BLaER1 treated with 17β-estradiol and CSF1 and Interleukin-3, amounts not matched to agents 10 nM and 100 nM (cell line): ENCODE measurements at regions not wholly inside any gene's neighbourhood (a gene's known extent, or its start where the extent isn't known, plus 50 kb on each side); places are given as distances from the start of the nearest gene placed in this dataset.
A peak's percentile ranks its signal among the peaks of the same experiment; 100 is the strongest.

Experiments
- H3K27ac ChIP-seq, 11 experiments: shearing (Covaris generic); formaldehyde crosslinking; 2 replicates each; pipeline ENCODE4 v1.8.1; 2022
- H3K27me3 ChIP-seq, 11 experiments: shearing (Covaris generic); formaldehyde crosslinking; 2 replicates each; pipeline ENCODE4 v1.8.1; 2022
- H3K36me3 ChIP-seq, 11 experiments: shearing (Covaris generic); formaldehyde crosslinking; 2 replicates each; pipeline ENCODE4 v1.8.1; 2022
- H3K4me1 ChIP-seq, 10 experiments: shearing (Covaris generic); formaldehyde crosslinking; 2 replicates each; pipeline ENCODE4 v1.8.1; 2022
- H3K4me2 ChIP-seq, 11 experiments: shearing (Covaris generic); formaldehyde crosslinking; 2 replicates each; pipeline ENCODE4 v1.8.1; 2022
- H3K4me3 ChIP-seq, 10 experiments: shearing (Covaris generic); formaldehyde crosslinking; 2 replicates each; pipeline ENCODE4 v1.8.1; 2022
- H3K9ac ChIP-seq, 11 experiments: shearing (Covaris generic); formaldehyde crosslinking; 2 replicates each; pipeline ENCODE4 v1.8.1; 2022
- H3K9me3 ChIP-seq, 11 experiments: shearing (Covaris generic); formaldehyde crosslinking; replicated peaks in 1 of 11; 2 replicates each; pipeline ENCODE4 v1.8.1; 2022
- H4K20me1 ChIP-seq, 11 experiments: shearing (Covaris generic); formaldehyde crosslinking; 2 replicates each; pipeline ENCODE4 v1.8.1; 2022
- Cebpa-rat ChIP-seq, 11 experiments: shearing (Covaris generic); IDR thresholded peaks; 2 replicates each; pipeline ENCODE4 v1.8.1; 2022

DNA sequence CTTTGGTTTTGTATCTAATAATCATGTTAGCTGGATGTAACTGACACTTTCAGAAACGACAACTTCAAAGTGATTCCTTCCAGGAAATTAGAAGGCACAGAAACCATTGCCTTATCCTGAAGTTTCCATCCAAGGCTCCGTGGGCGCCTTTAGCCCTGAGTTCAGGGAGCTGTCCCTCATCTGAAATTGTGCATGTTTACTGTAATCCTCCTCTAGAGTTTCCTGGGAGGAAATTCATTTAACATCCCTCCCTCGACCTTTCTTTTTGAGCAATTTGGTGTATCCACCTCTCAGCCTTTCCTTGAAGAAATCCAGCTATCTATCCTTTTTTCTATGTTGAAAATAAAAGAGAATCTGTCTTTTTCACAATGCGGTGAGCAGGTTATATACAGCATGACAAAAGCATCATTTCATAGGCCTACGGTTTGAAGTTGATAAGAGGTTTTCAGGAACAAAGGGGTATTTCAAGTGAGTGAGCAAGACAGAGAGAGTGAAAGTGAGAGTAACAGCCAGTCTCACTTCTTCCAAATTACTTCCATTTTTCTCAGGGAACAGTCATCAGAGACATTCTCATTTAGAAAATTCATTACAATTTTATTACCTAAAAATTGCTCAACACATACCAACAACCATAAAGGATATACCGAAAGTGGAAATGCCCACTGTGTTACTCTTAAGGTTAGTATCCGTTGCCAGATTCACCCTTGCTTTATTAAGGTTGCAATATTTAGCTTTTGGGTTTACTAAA, 167.3 kb downstream of the MREG start:
- no peak overlapping the region for H3K4me3 ChIP-seq
- H3K27me3 ChIP-seq, result no peaks in the 10 kb centered on the region
- peaks cover 0 to 62% (median 14%) of the 10 kb centered on the region in 10 experiments; a peak in 11 of 20 replicates for H3K4me1 ChIP-seq
- peak overlapping the region in 4 of 11 experiments; percentile 44 to 77 (median 58); a peak in 7 of 22 replicates for H3K27ac ChIP-seq
- H4K20me1 ChIP-seq, result no peaks in the 10 kb centered on the region
- peak overlapping the region in 2 of 11 experiments; percentile 25 to 44; a peak in 2 of 22 replicates for H3K9ac ChIP-seq
- H3K36me3 ChIP-seq, result no peaks in the 10 kb centered on the region
- H3K4me2 ChIP-seq, result peak overlapping the region in 5 of 11 experiments; percentile 39 to 62 (median 55); a peak in 10 of 22 replicates
- TF ChIP-seq Cebpa-rat (IDR thresholded peaks at IDR 0.05), result no peak
- H3K9me3 ChIP-seq, result peaks cover 0 to 34% (median 0%) of the 10 kb centered on the region in 11 experiments; a peak in 10 of 22 replicates

DNA sequence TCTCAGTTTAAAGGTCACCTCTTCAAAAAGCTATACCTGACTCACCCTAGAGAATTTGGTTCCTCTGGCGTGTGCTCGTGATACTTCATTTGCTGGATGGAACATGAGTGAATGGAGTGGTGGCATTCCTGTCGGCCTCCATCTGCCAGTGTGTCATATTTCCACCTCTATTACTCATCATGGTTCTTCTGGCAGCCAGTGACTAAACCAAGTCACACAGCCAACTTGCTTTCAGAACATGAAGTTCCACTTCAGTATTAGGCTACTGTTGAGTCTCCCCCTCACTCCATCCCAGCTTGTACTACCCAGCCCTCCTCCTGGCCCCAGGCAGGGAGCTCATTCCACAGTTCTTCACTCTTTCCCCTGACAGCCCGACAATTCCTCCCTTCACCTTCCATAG, 169.8 kb downstream of the MREG start:
- Histone ChIP-seq H3K4me2 (peak overlapping the region in 4 of 11 experiments; percentile 18 to 52 (median 36); a peak in 5 of 22 replicates), H3K9ac (no peak overlapping the region), H4K20me1 (no peaks in the 10 kb centered on the region), H3K27ac (peak overlapping the region in 1 of 11 experiments; percentile 12; a peak in 1 of 22 replicates), H3K4me3 (no peak overlapping the region), H3K4me1 (peaks cover 0 to 67% (median 18%) of the 10 kb centered on the region in 10 experiments; a peak in 11 of 20 replicates), H3K36me3 (no peaks in the 10 kb centered on the region), H3K9me3 (peaks cover 0 to 27% (median 0%) of the 10 kb centered on the region in 11 experiments; a peak in 10 of 22 replicates), H3K27me3 (no peaks in the 10 kb centered on the region)
- no peak for TF ChIP-seq Cebpa-rat (IDR thresholded peaks at IDR 0.05)

DNA sequence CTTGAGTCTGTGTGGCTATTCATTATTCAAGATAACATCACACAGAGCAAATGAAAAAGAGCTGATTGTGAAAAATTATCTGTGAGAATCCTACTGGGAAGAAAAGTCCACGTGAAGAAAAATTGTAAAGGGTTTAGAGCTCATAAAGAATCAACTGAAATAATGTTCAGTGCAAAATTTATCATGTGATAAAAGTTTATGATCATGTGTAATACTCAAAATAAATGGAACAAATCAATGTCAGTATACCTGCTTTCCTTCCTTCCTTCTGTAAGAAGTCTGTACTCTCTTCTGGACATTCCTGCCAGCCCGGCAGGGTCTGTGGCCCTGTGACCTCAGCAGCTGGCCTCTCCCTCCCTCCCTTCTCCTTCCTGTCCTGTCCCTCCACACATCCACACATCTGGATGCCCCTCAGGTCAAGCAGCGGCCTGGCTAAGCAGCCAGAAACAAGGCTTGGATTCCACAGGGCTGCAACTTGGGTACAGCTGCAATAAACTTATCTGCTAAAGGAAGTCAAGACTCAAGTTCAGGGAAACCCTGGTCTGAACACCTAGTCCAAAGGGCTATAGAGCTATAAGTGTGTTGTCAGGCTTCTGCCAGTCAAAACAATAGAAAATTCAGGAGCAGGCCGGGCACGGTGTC, 172.1 kb downstream of the MREG start:
- TF ChIP-seq Cebpa-rat (IDR thresholded peaks at IDR 0.05), result no peak
- Histone ChIP-seq H4K20me1 (no peaks in the 10 kb centered on the region), H3K4me1 (peaks cover 0 to 45% (median 10%) of the 10 kb centered on the region in 10 experiments; a peak in 11 of 20 replicates), H3K36me3 (no peaks in the 10 kb centered on the region), H3K9ac (no peak overlapping the region), H3K27ac (peak overlapping the region in 4 of 11 experiments; percentile 20 to 41 (median 30); a peak in 3 of 22 replicates), H3K9me3 (peaks cover 0 to 8% (median 0%) of the 10 kb centered on the region in 11 experiments; a peak in 2 of 22 replicates), H3K4me3 (no peak overlapping the region), H3K27me3 (no peaks in the 10 kb centered on the region), H3K4me2 (peak overlapping the region in 4 of 11 experiments; percentile 33 to 54 (median 50); a peak in 7 of 22 replicates)

DNA sequence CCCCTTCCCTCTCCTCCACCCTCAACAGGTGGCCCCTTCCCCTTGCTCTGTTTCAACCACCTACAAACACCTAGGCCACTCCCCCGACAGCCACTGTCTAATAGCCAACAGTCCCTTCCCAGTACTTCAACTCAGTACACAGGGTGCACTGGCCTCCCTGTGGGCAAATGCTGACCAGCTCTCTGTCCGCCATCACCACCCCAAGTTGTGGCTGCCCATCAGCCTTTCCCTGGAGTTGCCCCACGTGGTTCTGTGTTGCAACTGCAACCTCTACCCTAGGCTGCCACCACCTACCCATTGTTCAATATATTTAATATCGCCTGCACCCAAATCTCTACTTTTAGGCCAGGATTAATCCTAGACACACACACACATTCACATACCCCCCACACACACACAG, 173.5 kb downstream of the MREG start:
- peaks cover 0 to 32% (median 6%) of the 10 kb centered on the region in 10 experiments; a peak in 11 of 20 replicates for H3K4me1 ChIP-seq
- H3K27ac ChIP-seq, result no peak overlapping the region
- no peak overlapping the region for H3K9ac ChIP-seq

DNA sequence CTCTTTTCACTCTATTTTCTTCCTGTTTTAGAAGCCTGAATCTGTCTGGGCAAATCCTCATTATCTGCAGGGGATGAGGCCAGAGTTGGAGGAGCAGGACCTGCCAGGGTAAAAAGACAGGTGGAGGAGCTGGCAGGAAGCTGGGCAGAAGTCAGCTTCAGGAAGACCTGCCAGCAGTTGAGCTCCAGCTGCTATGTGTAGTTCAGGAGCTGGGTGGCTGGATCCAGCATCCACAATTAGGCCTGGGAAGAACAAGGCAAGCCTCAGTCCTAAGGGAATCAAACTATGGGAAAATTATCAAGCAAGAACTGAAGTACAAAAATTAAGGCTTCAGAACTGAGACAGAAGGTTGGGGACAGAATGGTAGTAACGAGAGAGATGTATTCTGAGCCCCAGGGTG, 174.0 kb downstream of the MREG start:
- Histone ChIP-seq H4K20me1 (no peaks in the 10 kb centered on the region), H3K4me1 (peaks cover 0 to 31% (median 6%) of the 10 kb centered on the region in 10 experiments; a peak in 11 of 20 replicates), H3K27ac (no peak overlapping the region), H3K27me3 (no peaks in the 10 kb centered on the region), H3K4me3 (no peak overlapping the region), H3K4me2 (no peak overlapping the region; a peak in 1 of 22 replicates), H3K36me3 (no peaks in the 10 kb centered on the region), H3K9ac (no peak overlapping the region), H3K9me3 (no peaks in the 10 kb centered on the region; a peak in 1 of 22 replicates)
- TF ChIP-seq Cebpa-rat (IDR thresholded peaks at IDR 0.05), result no peak

More for the DNA sequence above, 173.5 kb downstream of the MREG start:
- no peak for TF ChIP-seq Cebpa-rat (IDR thresholded peaks at IDR 0.05)
- Histone ChIP-seq H3K4me2 (no peak overlapping the region; a peak in 1 of 22 replicates), H3K27me3 (no peaks in the 10 kb centered on the region), H3K36me3 (no peaks in the 10 kb centered on the region), H3K9me3 (peaks cover 0 to 4% (median 0%) of the 10 kb centered on the region in 11 experiments; a peak in 2 of 22 replicates), H4K20me1 (no peaks in the 10 kb centered on the region), H3K4me3 (no peak overlapping the region)

DNA sequence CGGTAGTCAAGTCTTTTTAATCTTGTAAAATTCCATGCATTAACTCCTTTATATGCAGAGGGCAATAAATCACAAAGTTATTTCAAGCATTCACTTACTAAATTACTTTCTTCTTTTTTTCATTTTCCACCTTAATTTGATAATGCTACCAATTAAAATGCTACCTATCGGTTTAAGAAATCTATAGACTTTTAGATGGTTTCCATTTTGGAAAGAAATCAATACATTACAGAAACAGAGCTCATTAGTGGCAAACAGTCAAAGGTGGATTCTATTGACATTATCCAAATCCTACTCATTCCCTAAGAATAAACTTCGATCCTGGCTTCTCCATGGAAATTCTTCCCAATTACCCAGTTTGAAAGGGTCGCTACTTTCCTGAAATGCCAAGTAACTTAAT, 176.5 kb downstream of the MREG start:
- no peak overlapping the region for H3K27ac ChIP-seq
- no peaks in the 10 kb centered on the region for H3K27me3 ChIP-seq
- H3K4me1 ChIP-seq, result peaks cover 0 to 36% (median 6%) of the 10 kb centered on the region in 10 experiments; a peak in 11 of 20 replicates
- no peaks in the 10 kb centered on the region for H3K36me3 ChIP-seq
- H3K4me2 ChIP-seq, result no peak overlapping the region
- H3K9ac ChIP-seq, result no peak overlapping the region
- TF ChIP-seq Cebpa-rat (IDR thresholded peaks at IDR 0.05), result no peak
- no peaks in the 10 kb centered on the region for H4K20me1 ChIP-seq
- no peaks in the 10 kb centered on the region for H3K9me3 ChIP-seq
- H3K4me3 ChIP-seq, result no peak overlapping the region

DNA sequence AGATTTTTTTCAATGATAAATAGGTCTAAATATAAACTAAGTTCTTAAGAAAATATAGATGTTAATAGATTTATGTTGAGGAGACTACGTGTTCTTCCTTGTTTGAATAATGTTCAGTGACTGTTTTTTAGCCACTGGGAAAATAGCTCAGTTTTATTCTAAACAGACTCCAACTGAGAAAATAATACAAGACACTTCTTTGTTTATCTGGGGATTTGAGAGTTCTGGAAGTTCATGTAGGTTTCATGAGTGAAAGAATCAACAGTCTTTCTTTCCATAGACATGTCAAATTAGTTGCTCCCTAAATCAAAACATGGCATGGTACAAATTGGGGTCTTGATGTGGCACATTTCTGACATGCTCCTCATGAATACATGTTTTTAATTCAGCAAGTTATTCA, 177.7 kb downstream of the MREG start:
- Histone ChIP-seq H3K9me3 (peaks cover 0 to 3% (median 0%) of the 10 kb centered on the region in 11 experiments; a peak in 3 of 22 replicates), H3K36me3 (no peaks in the 10 kb centered on the region), H3K4me2 (no peak overlapping the region), H3K27me3 (no peaks in the 10 kb centered on the region), H3K4me1 (peaks cover 0 to 38% (median 7%) of the 10 kb centered on the region in 10 experiments; a peak in 12 of 20 replicates), H3K27ac (no peak overlapping the region), H3K4me3 (no peak overlapping the region), H3K9ac (no peak overlapping the region), H4K20me1 (no peaks in the 10 kb centered on the region)
- TF ChIP-seq Cebpa-rat (IDR thresholded peaks at IDR 0.05), result no peak

DNA sequence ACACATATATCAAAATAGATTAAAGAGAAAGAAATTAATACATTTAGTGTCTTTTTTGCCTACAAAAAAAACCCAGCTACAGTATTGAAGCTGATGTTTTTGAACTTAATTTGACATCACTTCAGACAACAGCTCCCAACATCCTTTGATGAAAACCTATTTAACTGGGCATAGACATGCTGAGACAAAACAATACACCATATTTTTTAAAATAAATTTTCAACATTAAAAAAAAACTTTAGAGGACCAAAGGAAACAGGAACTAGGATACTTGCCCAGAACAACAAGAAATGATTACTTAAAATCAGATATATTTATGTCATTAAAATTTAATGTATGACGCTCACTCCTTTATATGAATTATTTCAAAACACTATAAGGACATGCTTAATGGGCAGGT, 178.1 kb downstream of the MREG start:
- no peaks in the 10 kb centered on the region for H4K20me1 ChIP-seq
- H3K9me3 ChIP-seq, result peaks cover 0 to 8% (median 0%) of the 10 kb centered on the region in 11 experiments; a peak in 3 of 22 replicates
- TF ChIP-seq Cebpa-rat (IDR thresholded peaks at IDR 0.05), result no peak
- H3K27me3 ChIP-seq, result no peaks in the 10 kb centered on the region
- H3K4me1 ChIP-seq, result peaks cover 0 to 38% (median 6%) of the 10 kb centered on the region in 10 experiments; a peak in 11 of 20 replicates
- H3K27ac ChIP-seq, result no peak overlapping the region
- H3K9ac ChIP-seq, result no peak overlapping the region
- H3K4me3 ChIP-seq, result no peak overlapping the region
- H3K36me3 ChIP-seq, result no peaks in the 10 kb centered on the region
- no peak overlapping the region for H3K4me2 ChIP-seq
